Activated B cell treated with CpG ODN at 0.5 μM for 24 hours (primary cell): ENCODE measurements at regions not wholly inside any gene's neighbourhood (a gene's known extent, or its start where the extent isn't known, plus 50 kb on each side); places are given as distances from the start of the nearest gene placed in this dataset.

Source experiments
- ATAC-seq: fragments of 200-7000 bp; cut with Tn5 transposase; one replicate; pipeline ENCODE4 v1.10.0; 2021; ENCODE audit warnings: low read depth, mild to moderate bottlenecking, moderate library complexity
- CTCF ChIA-PET: fragments of 350-600 bp; sonication (Branson Sonifier 250); formaldehyde crosslinking; loops from one replicate; lab custom pipeline; 2021; ENCODE audit warnings: antibody characterized with exemption; lab: Charles Lee
- POLR2A ChIA-PET: fragments of 350-600 bp; sonication (Branson Sonifier 250); formaldehyde crosslinking; loops from one replicate; lab custom pipeline; 2021; ENCODE audit warnings: antibody characterized with exemption; lab: Charles Lee
- DNase-seq: peaks from one replicate; pipeline ENCODE4 v3.0.0; 2022
- H3K27ac Mint-ChIP-seq: one replicate; pipeline ENCODE4 v1.8.0; 2020; ENCODE audit warnings: mixed read lengths
- H3K27me3 Mint-ChIP-seq: one replicate; pipeline ENCODE4 v1.8.0; 2021; ENCODE audit warnings: mixed read lengths
- H3K36me3 Mint-ChIP-seq: one replicate; pipeline ENCODE4 v1.8.0; 2021; ENCODE audit warnings: low read depth, mixed read lengths
- H3K4me1 Mint-ChIP-seq: one replicate; pipeline ENCODE4 v1.8.0; 2021; ENCODE audit warnings: mixed read lengths
- H3K4me3 Mint-ChIP-seq: one replicate; pipeline ENCODE4 v1.8.0; 2020; ENCODE audit warnings: mild to moderate bottlenecking, mixed read lengths
- H3K9me3 Mint-ChIP-seq: one replicate; pipeline ENCODE4 v1.8.0; 2020; ENCODE audit warnings: mixed read lengths
- intact Hi-C: fragments of 100-400 bp; cut with micrococcal nuclease; formaldehyde crosslinking; loops from one replicate; pipeline ENCODE4 v1.15.1; 2024
- TF ChIP-seq, protein P1 (sequence below): fragments of 200-600 bp; IDR thresholded peaks from one replicate; pipeline ENCODE4 v1.8.0; 2022; ENCODE audit warnings: antibody characterized with exemption, mild to moderate bottlenecking

- no peak for DNase-seq
- intact Hi-C loops, result no loop called here
- POLR2A ChIA-PET, result no interaction called here
- no peaks in the 10 kb centered on the region for H3K4me1 Mint-ChIP-seq
- CTCF ChIA-PET, result no interaction called here
- H3K36me3 Mint-ChIP-seq, result no peaks in the 10 kb centered on the region
- H3K9me3 Mint-ChIP-seq, result peaks cover 13% of the 10 kb centered on the region
- H3K27ac Mint-ChIP-seq, result no peak overlapping the region
- H3K27me3 Mint-ChIP-seq, result peaks cover 2% of the 10 kb centered on the region
- H3K4me3 Mint-ChIP-seq, result no peak overlapping the region
- TF ChIP-seq, protein P1, sequence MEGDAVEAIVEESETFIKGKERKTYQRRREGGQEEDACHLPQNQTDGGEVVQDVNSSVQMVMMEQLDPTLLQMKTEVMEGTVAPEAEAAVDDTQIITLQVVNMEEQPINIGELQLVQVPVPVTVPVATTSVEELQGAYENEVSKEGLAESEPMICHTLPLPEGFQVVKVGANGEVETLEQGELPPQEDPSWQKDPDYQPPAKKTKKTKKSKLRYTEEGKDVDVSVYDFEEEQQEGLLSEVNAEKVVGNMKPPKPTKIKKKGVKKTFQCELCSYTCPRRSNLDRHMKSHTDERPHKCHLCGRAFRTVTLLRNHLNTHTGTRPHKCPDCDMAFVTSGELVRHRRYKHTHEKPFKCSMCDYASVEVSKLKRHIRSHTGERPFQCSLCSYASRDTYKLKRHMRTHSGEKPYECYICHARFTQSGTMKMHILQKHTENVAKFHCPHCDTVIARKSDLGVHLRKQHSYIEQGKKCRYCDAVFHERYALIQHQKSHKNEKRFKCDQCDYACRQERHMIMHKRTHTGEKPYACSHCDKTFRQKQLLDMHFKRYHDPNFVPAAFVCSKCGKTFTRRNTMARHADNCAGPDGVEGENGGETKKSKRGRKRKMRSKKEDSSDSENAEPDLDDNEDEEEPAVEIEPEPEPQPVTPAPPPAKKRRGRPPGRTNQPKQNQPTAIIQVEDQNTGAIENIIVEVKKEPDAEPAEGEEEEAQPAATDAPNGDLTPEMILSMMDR, result no peak
- no peak for ATAC-seq
Observed at GRCh38 chr3:178288074-178288473, 248.2 kb upstream of the KCNMB2 start.

GRCh38 chr3:178289544-178290160, 246.6 kb upstream of the KCNMB2 start:
- intact Hi-C loops, result no loop called here
- H3K4me3 Mint-ChIP-seq, result no peak overlapping the region
- POLR2A ChIA-PET, result no interaction called here

DNA sequence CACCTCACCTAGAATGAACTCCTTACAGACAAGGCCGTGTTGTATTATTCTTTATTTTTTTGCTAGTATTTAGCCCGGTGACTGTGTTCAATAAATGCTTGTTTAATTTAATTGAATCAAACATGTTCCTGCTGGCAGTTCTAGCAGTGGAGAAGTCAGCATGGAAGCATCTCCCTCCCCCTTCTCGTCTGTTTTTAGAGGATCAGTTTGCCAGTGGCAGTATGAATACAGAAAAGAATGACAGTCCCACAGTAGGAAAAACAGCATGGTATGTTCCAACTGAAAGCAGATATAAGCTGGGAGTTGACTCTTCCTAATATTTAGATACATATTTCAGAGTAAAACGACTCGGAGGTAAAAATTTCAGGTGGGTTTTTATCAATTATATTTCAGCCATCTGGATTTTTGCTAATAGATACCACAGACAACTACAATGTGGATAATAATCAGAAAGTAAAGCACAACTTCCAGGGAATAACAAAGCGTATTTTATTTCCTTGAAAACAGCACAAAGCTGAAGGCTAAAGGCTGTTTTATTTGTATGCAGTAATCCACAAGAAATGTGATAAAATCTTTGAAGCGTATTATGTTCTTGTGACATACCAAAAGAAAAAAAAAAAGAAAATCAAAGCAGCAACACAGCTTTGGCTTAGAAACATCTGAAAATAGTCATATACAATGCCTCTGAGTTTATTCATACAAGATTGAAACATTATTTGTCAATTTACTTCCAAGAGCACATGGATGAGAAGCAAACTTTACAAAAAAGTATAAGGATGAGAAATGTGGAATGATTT, 244.5 kb upstream of the KCNMB2 start:
- ATAC-seq (no peak), DNase-seq (no peak)
- H3K9me3 Mint-ChIP-seq, result peaks cover 13% of the 10 kb centered on the region
- peaks cover 2% of the 10 kb centered on the region for H3K27me3 Mint-ChIP-seq
- no peaks in the 10 kb centered on the region for H3K4me1 Mint-ChIP-seq
- no peaks in the 10 kb centered on the region for H3K36me3 Mint-ChIP-seq
- ChIA-PET CTCF (no interaction called here), POLR2A (no interaction called here)
- no peak overlapping the region for H3K4me3 Mint-ChIP-seq
- TF ChIP-seq, protein P1, result no peak
- intact Hi-C loops, result no loop called here
- no peak overlapping the region for H3K27ac Mint-ChIP-seq

More at GRCh38 chr3:178289544-178290160, 246.6 kb upstream of the KCNMB2 start:
- DNase-seq (no peak), ATAC-seq (no peak)
- TF ChIP-seq, protein P1, result no peak
- Mint-ChIP-seq H3K4me1 (no peaks in the 10 kb centered on the region), H3K27me3 (peaks cover 2% of the 10 kb centered on the region), H3K36me3 (no peaks in the 10 kb centered on the region), H3K9me3 (peaks cover 13% of the 10 kb centered on the region), H3K27ac (no peak overlapping the region)
- CTCF ChIA-PET, result no interaction called here

DNA sequence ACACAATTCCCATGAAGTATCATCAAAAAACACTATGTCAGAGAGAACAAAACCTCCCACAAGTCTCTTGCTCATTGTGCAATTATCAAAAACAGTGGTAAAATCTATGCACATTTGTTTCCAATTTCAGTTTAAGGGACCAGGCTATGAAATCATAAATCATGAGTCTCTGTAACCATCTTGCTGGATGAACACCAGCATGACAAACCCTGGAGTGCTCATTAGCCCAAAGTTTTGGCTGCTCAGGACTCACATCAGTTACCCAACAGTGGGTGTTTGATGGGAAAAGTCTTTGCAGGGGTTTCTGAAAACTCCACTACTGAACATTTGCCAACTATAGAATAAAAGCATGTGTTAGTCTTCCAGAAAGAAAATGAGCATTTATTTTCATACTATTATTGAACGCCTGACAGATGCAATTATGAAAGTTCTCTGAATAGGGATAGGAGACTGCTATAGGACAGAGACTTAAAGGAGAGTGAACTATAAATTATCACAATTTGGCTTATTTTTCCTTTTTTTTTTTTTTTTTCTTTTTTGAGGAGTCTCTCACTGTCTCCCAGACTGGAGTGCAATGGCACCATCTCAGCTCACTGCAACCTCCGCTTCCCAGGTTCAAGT, 240.8 kb upstream of the KCNMB2 start:
- H3K27ac Mint-ChIP-seq, result no peak overlapping the region
- ChIA-PET CTCF (no interaction called here), POLR2A (no interaction called here)
- ATAC-seq (no peak), DNase-seq (no peak)
- no peaks in the 10 kb centered on the region for H3K27me3 Mint-ChIP-seq
- TF ChIP-seq, protein P1, result no peak
- H3K4me1 Mint-ChIP-seq, result no peaks in the 10 kb centered on the region
- no peak overlapping the region for H3K4me3 Mint-ChIP-seq
- H3K9me3 Mint-ChIP-seq, result no peaks in the 10 kb centered on the region
- no peaks in the 10 kb centered on the region for H3K36me3 Mint-ChIP-seq
- intact Hi-C loops, result no loop called here

- Mint-ChIP-seq H3K27ac (no peak overlapping the region), H3K4me1 (no peaks in the 10 kb centered on the region), H3K36me3 (no peaks in the 10 kb centered on the region), H3K4me3 (no peak overlapping the region), H3K27me3 (no peaks in the 10 kb centered on the region), H3K9me3 (no peaks in the 10 kb centered on the region)
- TF ChIP-seq, protein P1, result no peak
- POLR2A ChIA-PET, result no interaction called here
- DNase-seq (no peak), ATAC-seq (no peak)
- intact Hi-C loops, result no loop called here
- CTCF ChIA-PET, result no interaction called here
Observed at GRCh38 chr3:178297199-178297598, 239.0 kb upstream of the KCNMB2 start.
